ENCODE measurements at regions not wholly inside any gene's neighbourhood (a gene's known extent, or its start where the extent isn't known, plus 50 kb on each side); places are given as distances from the start of the nearest gene placed in this dataset.

DNA sequence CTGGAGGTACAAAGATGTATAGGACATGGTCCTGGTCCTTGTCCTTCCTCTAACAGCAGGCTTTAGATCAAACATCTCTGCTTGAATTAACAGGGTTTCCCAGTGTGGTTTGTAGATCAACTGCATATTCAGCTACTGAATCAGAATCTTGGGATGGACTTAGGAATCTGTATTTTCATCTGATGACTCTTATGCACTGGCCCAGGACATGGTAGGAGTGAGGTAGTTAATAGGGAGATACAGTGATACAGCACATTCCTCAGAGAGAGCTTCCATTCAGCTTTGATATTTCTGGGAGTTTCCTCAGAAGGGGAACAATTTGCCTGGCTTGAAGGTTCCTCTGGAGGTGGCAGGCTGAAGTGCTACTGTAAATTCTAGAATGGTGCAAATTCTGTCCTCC lies 203.1 kb downstream of the LARP7 start:
- no peak for TF ChIP-seq ZNF274 (IDR thresholded peaks at IDR 0.05; ENCODE audit: low read depth, low read length)
- TF ChIP-seq SUZ12 (IDR thresholded peaks at IDR 0.05; ENCODE audit: extremely low read depth, insufficient read depth, insufficient read length), result no peak
